ENCODE measurements at regions not wholly inside any gene's neighbourhood (a gene's known extent, or its start where the extent isn't known, plus 50 kb on each side); places are given as distances from the start of the nearest gene placed in this dataset.

DNA sequence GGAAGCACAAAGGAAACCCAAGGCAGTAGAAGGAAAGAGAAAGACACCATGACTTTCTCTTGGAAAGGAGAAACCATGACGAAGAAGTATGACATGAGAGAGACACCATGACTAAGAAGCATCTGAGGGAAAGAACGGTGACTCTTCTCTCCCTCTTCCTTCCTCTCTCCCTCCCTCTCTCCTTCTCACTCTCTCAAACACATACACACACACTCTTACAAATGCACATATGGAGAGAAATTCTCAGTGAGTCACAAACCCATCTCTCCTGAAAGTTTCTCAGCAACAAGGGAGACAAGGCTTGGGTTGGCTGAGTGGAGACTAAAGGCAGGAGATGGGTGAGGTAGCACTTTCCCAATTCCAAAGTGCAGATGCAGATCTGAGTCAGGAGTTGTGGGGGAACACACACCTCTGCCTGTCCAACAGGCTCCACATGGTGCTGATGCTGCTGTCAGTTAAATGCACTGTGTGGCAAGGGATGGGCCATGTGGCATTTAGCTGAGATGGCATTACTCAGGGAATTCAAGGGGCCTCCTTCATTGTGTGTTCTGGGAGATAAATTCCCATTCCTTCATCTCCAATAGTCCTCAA lies 336.7 kb upstream of the C16orf82 start:
- no peak for TF ChIP-seq HOXA5 (CRISPR knock-in tag; IDR thresholded peaks at IDR 0.05)
- no peak for TF ChIP-seq FOSL2 (CRISPR knock-in tag; IDR thresholded peaks at IDR 0.05)

Data from HepG2 (cell line).